ENCODE measurements at regions not wholly inside any gene's neighbourhood (a gene's known extent, or its start where the extent isn't known, plus 50 kb on each side); places are given as distances from the start of the nearest gene placed in this dataset.

- Histone ChIP-seq H3K27ac (ENCODE audit: low read depth) (no peak overlapping the region), H2AFZ (no peak overlapping the region), H3K4me1 (ENCODE audit: insufficient read depth) (no peaks in the 10 kb centered on the region), H3F3A (replicated peaks; ENCODE audit: low read depth) (no peaks in the 10 kb centered on the region), H3K4me2 (no peak overlapping the region), H3K9me2 (ENCODE audit: insufficient read depth) (0 out of 2 replicates have a peak, but pooled peaks cover 4% of the 10 kb centered on the region), H3K36me3 (ENCODE audit: insufficient read depth) (peaks cover 7% of the 10 kb centered on the region), H3K4me3 (no peak overlapping the region), H4K20me1 (replicated peaks; ENCODE audit: insufficient read depth) (no peaks in the 10 kb centered on the region), H3K79me2 (replicated peaks; ENCODE audit: insufficient read depth) (no peaks in the 10 kb centered on the region), H3K27me3 (ENCODE audit: insufficient read depth) (no peaks in the 10 kb centered on the region)
- Mint-ChIP-seq H3K27ac (no peak overlapping the region), H3K4me3 (no peak overlapping the region), H3K4me1 (no peaks in the 10 kb centered on the region), H3K27me3 (ENCODE audit: insufficient read depth, low read depth, poor library complexity) (no peaks in the 10 kb centered on the region), H3K36me3 (ENCODE audit: low read depth) (peaks cover 14% of the 10 kb centered on the region; the same call in 2 of the 3 replicates), H3K9me3 (peaks cover 80% of the 10 kb centered on the region)
- ATAC-seq = no peak
- TF ChIP-seq POLR2AphosphoS5 (IDR thresholded peaks at IDR 0.05; ENCODE audit: low read depth) (no peak), JUNB (IDR thresholded peaks at IDR 0.05; ENCODE audit: unreplicated experiment) (no peak), REST (IDR thresholded peaks at IDR 0.05; ENCODE audit: unreplicated experiment) (no peak), ETS1 (IDR thresholded peaks at IDR 0.05) (no peak), STAT1 (IDR thresholded peaks at IDR 0.05; ENCODE audit: unreplicated experiment) (no peak), EZH2phosphoT487 (IDR thresholded peaks at IDR 0.05; ENCODE audit: unreplicated experiment) (no peak)
- no peak for DNase-seq (ENCODE audit: low spot score)
Observed at GRCh38 chr7:55624813-55625212, 52.5 kb upstream of the VOPP1 start.

GRCh38 chr7:55623617-55624016, 51.3 kb upstream of the VOPP1 start:
- no peak overlapping the region for H2AFZ ChIP-seq
- peaks cover 7% of the 10 kb centered on the region for H3K36me3 ChIP-seq (ENCODE audit: insufficient read depth)
- TF ChIP-seq ZNF462 (CRISPR knock-in tag; IDR thresholded peaks at IDR 0.05) = no peak
- no peak for TF ChIP-seq ZNF331 (CRISPR knock-in tag; IDR thresholded peaks at IDR 0.05; ENCODE audit: low read depth)
- TF ChIP-seq CTCF (conservative IDR thresholded peaks at IDR 0.05; ENCODE audit: low read depth in 2 of 2) = no peak
- TF ChIP-seq EZH2phosphoT487 (IDR thresholded peaks at IDR 0.05; ENCODE audit: unreplicated experiment) = no peak

More at GRCh38 chr7:55623617-55624016, 51.3 kb upstream of the VOPP1 start:
- H3K79me2 ChIP-seq (replicated peaks; ENCODE audit: insufficient read depth) = no peaks in the 10 kb centered on the region
- H3K4me1 ChIP-seq (ENCODE audit: insufficient read depth) = no peaks in the 10 kb centered on the region
- no peak overlapping the region for H3K27ac ChIP-seq (ENCODE audit: low read depth)
- H3K27me3 Mint-ChIP-seq (ENCODE audit: insufficient read depth, low read depth, poor library complexity) = no peaks in the 10 kb centered on the region
- no peaks in the 10 kb centered on the region for H4K20me1 ChIP-seq (replicated peaks; ENCODE audit: insufficient read depth)
- H3K4me3 ChIP-seq = no peak overlapping the region
- no peaks in the 10 kb centered on the region for H3K27me3 ChIP-seq (ENCODE audit: insufficient read depth)
- no peak for ATAC-seq
- H3K9me2 ChIP-seq (ENCODE audit: insufficient read depth) = 0 out of 2 replicates have a peak, but pooled peaks cover 4% of the 10 kb centered on the region
- no peak overlapping the region for H3K4me3 Mint-ChIP-seq
- peaks cover 13% of the 10 kb centered on the region for H3K36me3 Mint-ChIP-seq (ENCODE audit: low read depth)
- no peak for DNase-seq (ENCODE audit: low spot score)
- no peaks in the 10 kb centered on the region for H3K4me1 Mint-ChIP-seq
- no peaks in the 10 kb centered on the region for H3F3A ChIP-seq (replicated peaks; ENCODE audit: low read depth)
- no peak overlapping the region for H3K27ac Mint-ChIP-seq
- no peak overlapping the region for H3K4me2 ChIP-seq
- peaks cover 81% of the 10 kb centered on the region for H3K9me3 Mint-ChIP-seq

Measured in GM23338 (cell line).